Tibial nerve (tissue), 4 donors: ENCODE measurements at regions not wholly inside any gene's neighbourhood (a gene's known extent, or its start where the extent isn't known, plus 50 kb on each side); places are given as distances from the start of the nearest gene placed in this dataset.

ENCODE experiments used
- DNase-seq, 2 donors: peaks; one replicate each; pipeline ENCODE4 v3.0.0-alpha.2; 2019; ENCODE audit warnings: low spot score in 2 of 2
- H3K27ac ChIP-seq, 4 donors: fragments of 200-600 bp; sonication (generic) in 3 of 4; one replicate each; pipeline ENCODE4 v1.5.1; 2017 to 2019; ENCODE audit warnings: mild to moderate bottlenecking in 1 of 4
- H3K27me3 ChIP-seq, 2 donors: fragments of 200-600 bp; sonication (generic) in 1 of 2; one replicate each; pipeline versions ENCODE4 v1.5.1 to v1.6.0; 2017 to 2019
- H3K36me3 ChIP-seq, 3 donors: fragments of 200-600 bp; sonication (generic); one replicate each; pipeline ENCODE4 v1.5.1; 2018 to 2019
- H3K4me1 ChIP-seq, 4 donors: fragments of 200-600 bp; sonication (generic) in 3 of 4; one replicate each; pipeline ENCODE4 v1.5.1; 2017 to 2019
- H3K4me3 ChIP-seq, 4 donors: fragments of 200-600 bp; sonication (generic) in 3 of 4; one replicate each; pipeline ENCODE4 v1.5.1; 2017 to 2019; ENCODE audit warnings: mild to moderate bottlenecking in 1 of 4, moderate library complexity in 1 of 4
- H3K9me3 ChIP-seq, 4 donors: fragments of 200-600 bp; sonication (generic) in 3 of 4; one replicate each; pipeline ENCODE4 v1.5.1; 2017 to 2019
- EP300 ChIP-seq, 2 donors: sonication (generic); formaldehyde crosslinking; IDR thresholded peaks; one replicate each; pipeline ENCODE4 v1.6.1; 2017; ENCODE audit warnings: antibody characterized with exemption in 2 of 2, mild to moderate bottlenecking in 1 of 2
- POLR2A ChIP-seq, 2 donors: fragments of 450-650 bp; IDR thresholded peaks; one replicate each; pipeline ENCODE4 v1.6.1; 2017; ENCODE audit warnings: antibody characterized with exemption in 2 of 2, mild to moderate bottlenecking in 2 of 2, moderate library complexity in 2 of 2
- WGBS, 2 donors: methylation state at CpG; one replicate each; pipeline ENCODE4 v1.1.5; 2018; 5-methylcytosine and 5-hydroxymethylcytosine counted together
- TF ChIP-seq, protein P1 (sequence below), 5 experiments: fragments of 200-600 bp in 3 of 5; fragments of 450-650 bp in 2 of 5; sonication (generic) in 3 of 5; IDR thresholded peaks; one replicate each; pipeline ENCODE4 v1.5.1; 2016 to 2019; ENCODE audit warnings: antibody characterized with exemption in 5 of 5, mild to moderate bottlenecking in 3 of 5, moderate library complexity in 2 of 5

- DNase-seq: no peak
- no peaks in the 10 kb centered on the region for H3K36me3 ChIP-seq
- 87 to 95% methylated on average over 2 of the region's 2 CpGs for WGBS, 2 donors
- no peaks in the 10 kb centered on the region for H3K4me1 ChIP-seq
- no peak overlapping the region for H3K4me3 ChIP-seq
- no peaks in the 10 kb centered on the region for H3K27me3 ChIP-seq
- no peaks in the 10 kb centered on the region for H3K9me3 ChIP-seq
- H3K27ac ChIP-seq: no peak overlapping the region
- TF ChIP-seq, protein P1, sequence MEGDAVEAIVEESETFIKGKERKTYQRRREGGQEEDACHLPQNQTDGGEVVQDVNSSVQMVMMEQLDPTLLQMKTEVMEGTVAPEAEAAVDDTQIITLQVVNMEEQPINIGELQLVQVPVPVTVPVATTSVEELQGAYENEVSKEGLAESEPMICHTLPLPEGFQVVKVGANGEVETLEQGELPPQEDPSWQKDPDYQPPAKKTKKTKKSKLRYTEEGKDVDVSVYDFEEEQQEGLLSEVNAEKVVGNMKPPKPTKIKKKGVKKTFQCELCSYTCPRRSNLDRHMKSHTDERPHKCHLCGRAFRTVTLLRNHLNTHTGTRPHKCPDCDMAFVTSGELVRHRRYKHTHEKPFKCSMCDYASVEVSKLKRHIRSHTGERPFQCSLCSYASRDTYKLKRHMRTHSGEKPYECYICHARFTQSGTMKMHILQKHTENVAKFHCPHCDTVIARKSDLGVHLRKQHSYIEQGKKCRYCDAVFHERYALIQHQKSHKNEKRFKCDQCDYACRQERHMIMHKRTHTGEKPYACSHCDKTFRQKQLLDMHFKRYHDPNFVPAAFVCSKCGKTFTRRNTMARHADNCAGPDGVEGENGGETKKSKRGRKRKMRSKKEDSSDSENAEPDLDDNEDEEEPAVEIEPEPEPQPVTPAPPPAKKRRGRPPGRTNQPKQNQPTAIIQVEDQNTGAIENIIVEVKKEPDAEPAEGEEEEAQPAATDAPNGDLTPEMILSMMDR (IDR thresholded peaks at IDR 0.05): no peak
- TF ChIP-seq EP300 (IDR thresholded peaks at IDR 0.05) (no peak), POLR2A (IDR thresholded peaks at IDR 0.05) (no peak)
These were observed 214.7 kb upstream of the NECTIN3 start for GRCh38 chr3:110856916-110857315.

DNA sequence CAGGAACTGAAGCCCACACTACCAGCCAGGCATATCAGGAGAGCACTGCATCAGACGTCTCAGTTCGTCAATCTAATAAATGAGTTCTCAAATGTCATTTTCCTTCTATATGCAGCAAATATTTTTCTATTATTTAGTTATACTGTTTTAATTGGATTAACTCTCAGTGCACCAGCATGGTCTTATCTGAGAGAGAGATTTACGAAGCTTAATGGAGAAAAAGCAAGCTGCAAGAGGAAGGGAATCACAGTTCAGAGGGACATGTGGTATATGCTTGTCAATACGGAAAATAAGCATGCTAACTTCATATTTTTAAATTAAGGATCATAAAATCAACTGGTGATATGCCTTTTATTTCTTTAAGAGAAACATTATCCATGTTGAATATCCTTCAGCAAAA is 213.1 kb upstream of the NECTIN3 start:
- Histone ChIP-seq H3K4me3 (no peak overlapping the region), H3K4me1 (no peaks in the 10 kb centered on the region), H3K27me3 (no peaks in the 10 kb centered on the region), H3K36me3 (no peaks in the 10 kb centered on the region), H3K27ac (no peak overlapping the region), H3K9me3 (no peaks in the 10 kb centered on the region)
- DNase-seq: no peak
- no peak for TF ChIP-seq POLR2A (IDR thresholded peaks at IDR 0.05)
- TF ChIP-seq, protein P1 (IDR thresholded peaks at IDR 0.05): no peak
- no peak for TF ChIP-seq EP300 (IDR thresholded peaks at IDR 0.05)
- 87 to 89% methylated on average over 4 of the region's 4 CpGs for WGBS, 2 donors

DNA sequence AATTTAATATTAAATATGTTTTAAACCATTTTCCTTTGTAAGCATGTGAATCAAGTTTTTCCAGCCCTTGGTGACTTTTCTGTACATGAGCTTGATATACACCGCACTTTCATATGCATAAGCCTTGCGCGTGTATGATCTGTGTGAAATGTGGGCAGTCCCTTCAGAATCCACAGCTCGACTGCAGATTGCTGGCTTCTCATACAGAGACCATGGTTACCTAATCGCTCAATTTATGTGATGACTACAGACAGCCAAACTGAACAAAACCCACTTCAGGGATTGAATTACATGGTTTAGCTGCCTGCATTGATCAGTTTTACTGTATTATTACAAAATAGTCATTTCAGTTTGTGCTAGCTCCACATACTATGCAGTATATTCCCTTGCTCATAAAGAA is 212.3 kb upstream of the NECTIN3 start:
- Histone ChIP-seq H3K27ac (no peak overlapping the region), H3K4me1 (no peaks in the 10 kb centered on the region), H3K36me3 (no peaks in the 10 kb centered on the region), H3K4me3 (no peak overlapping the region), H3K9me3 (no peaks in the 10 kb centered on the region), H3K27me3 (no peaks in the 10 kb centered on the region)
- no peak for DNase-seq
- TF ChIP-seq, protein P1 (IDR thresholded peaks at IDR 0.05): no peak
- TF ChIP-seq EP300 (IDR thresholded peaks at IDR 0.05): no peak
- TF ChIP-seq POLR2A (IDR thresholded peaks at IDR 0.05): no peak
- 84 to 87% methylated on average over 5 of the region's 5 CpGs for WGBS, 2 donors

DNA sequence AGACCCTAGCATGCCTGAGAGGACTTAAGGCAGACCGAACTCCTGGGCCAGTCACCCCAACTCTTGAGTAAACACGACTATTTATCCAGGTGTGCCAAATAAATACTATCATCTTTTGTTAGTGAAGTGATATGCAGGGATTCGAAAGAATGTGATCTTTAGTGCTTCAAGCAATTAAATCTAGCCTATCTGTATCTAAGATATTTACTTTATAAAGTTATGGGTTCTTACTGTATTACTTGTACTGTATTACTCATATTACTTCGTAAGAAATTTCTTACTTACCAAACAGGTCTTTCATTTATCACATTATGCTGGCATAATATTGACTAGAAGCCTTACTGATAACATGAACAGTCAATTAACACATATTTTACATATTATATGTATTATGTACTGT is 211.6 kb upstream of the NECTIN3 start:
- no peaks in the 10 kb centered on the region for H3K27me3 ChIP-seq
- TF ChIP-seq EP300 (IDR thresholded peaks at IDR 0.05) (no peak), POLR2A (IDR thresholded peaks at IDR 0.05) (no peak)
- TF ChIP-seq, protein P1 (IDR thresholded peaks at IDR 0.05): no peak
- no peaks in the 10 kb centered on the region for H3K4me1 ChIP-seq
- DNase-seq: no peak
- no peaks in the 10 kb centered on the region for H3K36me3 ChIP-seq
- WGBS, 2 donors: 53 to 54% methylated on average over 4 of the region's 4 CpGs
- no peaks in the 10 kb centered on the region for H3K9me3 ChIP-seq
- no peak overlapping the region for H3K27ac ChIP-seq
- no peak overlapping the region for H3K4me3 ChIP-seq

DNA sequence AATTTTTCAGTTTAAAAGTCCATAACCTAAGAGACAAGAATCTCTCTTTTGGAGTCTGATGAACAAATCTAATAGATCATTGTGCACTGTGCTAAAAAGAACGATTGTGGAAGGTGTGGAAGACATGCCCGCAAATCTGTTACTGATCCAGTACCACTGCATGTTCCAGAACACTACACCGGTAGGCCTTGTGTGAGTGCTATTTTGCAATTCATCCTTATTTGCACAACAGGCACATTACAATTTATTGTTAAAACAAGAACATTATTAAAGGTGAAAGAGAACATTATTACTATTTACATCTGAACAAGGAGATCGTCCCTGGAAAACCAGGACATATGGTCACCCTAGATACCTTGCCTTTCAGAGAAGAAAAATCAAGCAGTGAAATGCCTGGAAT is 205.7 kb upstream of the NECTIN3 start:
- Histone ChIP-seq H3K36me3 (no peaks in the 10 kb centered on the region), H3K4me1 (no peaks in the 10 kb centered on the region), H3K9me3 (no peaks in the 10 kb centered on the region), H3K27me3 (no peaks in the 10 kb centered on the region), H3K4me3 (no peak overlapping the region), H3K27ac (no peak overlapping the region)
- TF ChIP-seq, protein P1 (IDR thresholded peaks at IDR 0.05): no peak
- TF ChIP-seq POLR2A (IDR thresholded peaks at IDR 0.05) (no peak), EP300 (IDR thresholded peaks at IDR 0.05) (no peak)
- 89 to 91% methylated on average over 4 of the region's 4 CpGs for WGBS, 2 donors
- no peak for DNase-seq
